ENCODE measurements at regions not wholly inside any gene's neighbourhood (a gene's known extent, or its start where the extent isn't known, plus 50 kb on each side); places are given as distances from the start of the nearest gene placed in this dataset.
A peak's percentile ranks its signal among the peaks of the same experiment; 100 is the strongest.
"Not testable (repeated sequence)": the region's sequence is repeated elsewhere in the genome, so short reads cannot be mapped to it uniquely, and the experiment has no call there.

DNA sequence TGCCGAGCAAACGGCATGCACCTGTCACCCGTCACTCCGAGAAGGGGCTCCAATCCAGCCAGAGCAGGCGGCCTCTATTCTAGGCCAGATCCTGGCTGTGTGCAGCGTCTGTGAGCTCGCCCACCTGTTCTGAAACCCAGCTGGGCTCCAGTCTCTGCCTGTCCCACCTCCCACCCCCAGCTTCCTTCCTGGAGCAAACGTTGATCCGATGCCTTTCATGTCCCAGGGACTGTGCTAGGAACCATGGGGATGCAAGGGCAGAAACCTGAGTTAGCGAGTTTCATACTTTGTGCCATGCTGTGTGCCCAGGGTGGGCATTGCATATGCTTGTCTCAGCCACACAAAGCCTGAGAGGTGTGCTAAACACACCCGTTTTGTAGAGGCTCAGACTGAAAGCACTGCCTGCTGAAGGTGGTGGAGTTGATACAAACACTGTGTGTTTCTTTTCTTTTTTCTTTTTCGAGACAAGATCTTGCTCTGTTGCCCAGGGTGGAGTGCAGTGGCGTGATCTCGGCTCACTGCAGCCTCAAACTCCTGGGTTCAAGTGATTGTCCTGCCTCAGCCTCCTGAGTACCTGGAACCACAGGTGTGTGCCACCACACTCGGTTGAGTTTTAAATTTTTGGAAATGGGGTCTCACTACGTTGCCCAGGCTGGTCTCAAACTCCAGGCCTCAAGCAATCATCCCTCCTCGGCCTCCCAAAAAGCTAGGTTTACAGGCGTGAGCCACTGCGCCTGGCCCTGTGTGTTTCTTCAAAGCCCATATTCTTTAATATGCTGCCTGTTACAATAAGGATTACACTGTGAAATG is 84.1 kb upstream of the MED13L start:
- DNase-seq (ENCODE audit: low read depth), result no peak

DNA sequence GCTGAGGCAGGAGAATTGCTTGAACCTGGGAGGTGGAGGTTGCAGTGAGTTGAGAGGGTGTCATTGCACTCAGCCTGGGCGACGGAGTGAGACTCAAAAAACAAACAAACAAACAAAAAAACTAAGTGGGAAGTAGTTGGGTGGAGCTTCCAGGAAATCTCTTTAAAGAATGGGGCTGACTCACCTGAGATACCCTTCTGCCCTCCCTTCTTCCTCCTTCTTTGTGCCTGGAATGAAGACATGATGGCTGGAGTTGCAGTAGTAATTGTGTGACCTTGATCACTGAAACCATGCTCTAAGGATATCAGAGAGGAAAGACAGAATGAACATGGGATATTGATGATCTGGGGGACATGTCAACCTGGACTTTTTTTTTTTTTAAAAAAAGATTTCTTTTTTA is 87.6 kb upstream of the MED13L start:
- DNase-seq (ENCODE audit: low read depth), result no peak

DNA sequence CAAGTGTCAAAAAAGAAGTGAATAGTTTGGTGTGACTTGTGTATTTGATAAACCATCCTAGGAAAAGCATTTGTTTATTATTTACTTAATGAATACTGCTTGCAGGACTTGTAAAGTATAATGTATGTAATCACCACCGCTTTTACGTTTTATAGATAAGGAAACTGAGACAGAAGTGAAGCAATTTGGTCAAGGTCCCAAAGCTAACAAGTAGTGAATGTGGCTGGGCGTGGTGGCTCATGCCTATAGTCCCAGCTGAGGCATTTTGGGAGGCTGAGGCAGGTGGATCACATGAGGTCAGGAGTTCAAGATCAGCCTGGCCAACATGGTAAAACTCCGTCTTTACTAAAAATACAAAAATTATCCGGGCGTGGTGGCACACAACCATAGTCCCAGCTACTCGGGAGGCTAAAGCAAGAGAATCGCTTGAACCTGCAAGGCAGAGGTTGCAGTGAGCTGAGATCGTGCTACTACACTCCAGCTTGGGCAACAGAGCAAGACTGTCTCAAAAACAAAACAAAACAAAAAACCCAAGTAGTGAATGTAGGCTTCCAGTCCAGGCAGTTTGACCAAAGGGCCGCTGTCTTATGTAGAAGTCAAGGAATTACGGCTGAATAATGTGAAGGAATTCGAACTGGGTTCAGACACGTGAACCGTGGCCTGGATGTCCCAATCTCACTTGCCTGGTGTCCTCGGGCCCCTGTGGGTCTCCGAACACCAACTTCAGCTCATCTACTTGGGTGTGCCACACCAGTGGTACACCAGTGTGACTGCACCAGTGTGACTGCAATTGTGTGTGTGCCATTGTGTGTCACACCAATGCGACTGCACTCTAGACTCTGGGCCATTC is 88.3 kb upstream of the MED13L start:
- no peak for DNase-seq (ENCODE audit: low read depth)

DNA sequence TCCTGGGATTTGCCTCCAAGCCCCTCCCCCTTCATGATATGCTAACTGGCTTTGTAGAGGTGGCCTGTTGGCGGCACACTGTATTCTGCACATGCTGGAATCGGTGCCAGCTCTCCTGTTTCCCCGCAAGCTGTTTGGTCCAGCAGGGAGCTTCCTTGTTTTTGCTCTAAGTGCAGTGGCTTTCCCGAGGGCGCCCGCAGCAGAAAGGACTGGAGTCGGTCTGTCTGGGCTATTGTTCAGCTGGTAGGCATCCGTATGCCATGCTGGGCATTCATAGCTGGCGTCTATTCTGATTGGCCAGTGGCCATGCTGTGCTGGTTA is 88.9 kb upstream of the MED13L start:
- DNase-seq (ENCODE audit: low read depth), result no peak

DNA sequence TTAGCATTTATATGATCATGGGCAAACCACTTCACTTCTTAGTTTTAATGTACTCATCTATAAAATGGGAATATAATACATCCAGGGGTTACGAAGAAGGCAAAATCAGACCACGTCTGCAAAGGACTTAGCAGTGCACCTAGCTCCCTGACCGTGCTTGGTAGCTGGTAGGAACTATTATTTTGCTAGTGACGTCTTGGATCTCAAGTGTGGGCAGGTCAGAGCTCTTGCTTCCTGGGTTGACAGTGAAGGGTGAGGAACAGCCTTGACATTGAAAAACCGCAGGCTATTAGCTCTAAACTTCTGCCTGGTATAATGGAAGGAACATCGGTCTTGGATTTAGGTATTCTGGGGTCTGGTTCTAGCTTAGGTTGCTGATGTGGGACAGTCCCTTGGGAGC is 89.3 kb upstream of the MED13L start:
- DNase-seq (ENCODE audit: low read depth), result no peak

DNA sequence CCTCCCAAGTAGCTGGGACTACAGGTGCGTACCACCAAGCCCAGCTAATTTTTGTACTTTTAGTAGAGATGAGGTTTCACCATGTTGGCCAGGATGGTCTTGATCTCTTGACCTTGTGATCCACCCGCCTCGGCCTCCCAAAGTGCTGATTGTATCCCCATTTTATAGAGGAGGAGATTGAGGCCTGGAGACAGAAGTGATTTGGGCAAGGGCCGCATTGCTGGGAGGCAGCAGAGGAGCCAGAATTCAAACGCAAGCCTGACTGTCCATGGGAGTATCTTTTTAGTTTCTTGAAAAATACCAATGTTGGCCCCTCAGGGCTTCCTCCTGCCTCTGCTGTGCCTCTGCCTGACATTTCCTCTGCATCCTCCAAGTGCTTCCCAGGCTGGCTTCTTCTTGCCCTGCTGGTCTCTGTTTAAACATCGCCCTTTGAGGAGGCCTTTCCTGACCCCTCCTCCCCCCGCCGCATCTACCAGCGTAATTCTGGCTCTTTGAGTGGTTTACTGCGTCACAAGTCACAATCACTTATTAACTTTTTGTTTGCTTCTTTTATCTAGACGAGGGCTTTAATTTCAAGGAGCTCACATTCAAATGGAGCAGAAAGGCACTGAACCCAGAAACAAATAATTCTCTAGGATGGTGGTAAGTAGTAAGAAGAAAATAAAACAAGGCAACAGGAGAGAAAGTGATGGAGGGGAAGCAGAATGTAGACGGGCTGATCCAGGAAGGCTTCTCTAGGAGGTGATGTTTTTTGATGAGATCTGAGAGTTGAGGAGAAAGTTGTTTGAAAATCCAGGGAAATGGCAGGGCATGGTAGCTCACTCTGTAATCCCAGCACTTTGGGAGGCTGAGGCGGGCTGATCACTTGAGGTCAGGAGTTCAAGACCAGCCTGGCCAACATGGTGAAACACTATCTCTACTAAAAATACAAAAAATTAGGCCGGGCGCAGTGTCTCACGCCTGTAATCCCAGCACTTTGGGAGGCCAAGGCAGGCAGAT is 91.0 kb upstream of the MED13L start:
- no peak for DNase-seq (ENCODE audit: low read depth)

DNA sequence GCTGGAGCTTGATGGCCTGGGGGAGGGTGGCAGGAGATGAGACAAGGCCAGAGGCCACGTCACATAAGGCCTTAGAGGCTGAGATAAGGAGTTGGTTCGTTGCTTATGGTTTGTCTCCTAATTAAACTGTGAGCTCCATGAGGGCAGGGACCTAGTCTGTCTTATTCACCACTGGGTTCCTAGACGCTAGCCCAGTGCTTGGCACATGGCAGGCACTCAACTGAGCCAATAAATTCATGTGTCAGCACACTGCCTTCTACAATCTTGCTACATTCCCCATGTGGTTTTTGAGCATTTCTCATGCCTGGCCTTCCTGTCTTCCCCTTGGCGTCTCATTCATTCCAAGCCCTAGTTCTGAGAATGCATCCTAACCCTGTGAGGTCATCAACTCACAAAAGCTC is 92.5 kb upstream of the MED13L start:
- peak; percentile 94 for DNase-seq (ENCODE audit: low read depth)

DNA sequence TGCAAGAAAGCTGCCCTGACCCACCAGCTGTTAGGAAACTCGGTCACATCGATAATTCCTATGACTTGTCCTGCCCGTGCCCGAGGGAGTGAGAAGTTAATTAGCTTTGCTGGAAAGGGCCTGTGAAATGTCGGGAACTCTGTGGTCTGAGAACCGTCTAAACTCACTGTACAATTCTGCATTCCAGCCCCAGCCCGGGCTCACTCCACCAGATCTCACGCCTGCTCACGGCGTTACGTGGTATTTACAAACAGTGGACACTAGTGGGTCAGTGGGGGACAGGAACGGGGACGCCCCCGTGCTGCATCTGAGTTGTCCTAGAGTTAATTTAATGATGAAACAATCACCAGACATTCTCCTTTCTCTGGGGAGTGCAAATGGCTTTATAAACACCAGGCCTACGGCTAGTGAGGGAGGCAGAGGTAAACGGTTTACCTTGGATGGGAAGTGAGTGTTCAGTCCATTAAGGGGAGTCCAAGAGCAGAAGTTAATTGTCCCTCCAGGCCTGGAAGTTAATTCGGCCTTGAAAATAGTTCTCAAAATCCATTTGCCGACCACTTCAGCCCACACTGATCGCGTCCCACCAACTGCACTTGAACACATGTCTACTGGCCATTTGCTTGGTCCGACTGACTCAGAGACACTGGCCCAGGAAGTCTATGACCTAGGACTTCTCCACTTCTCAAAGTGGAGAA is 93.5 kb upstream of the MED13L start:
- peak; percentile 67 for DNase-seq (ENCODE audit: low read depth)

DNA sequence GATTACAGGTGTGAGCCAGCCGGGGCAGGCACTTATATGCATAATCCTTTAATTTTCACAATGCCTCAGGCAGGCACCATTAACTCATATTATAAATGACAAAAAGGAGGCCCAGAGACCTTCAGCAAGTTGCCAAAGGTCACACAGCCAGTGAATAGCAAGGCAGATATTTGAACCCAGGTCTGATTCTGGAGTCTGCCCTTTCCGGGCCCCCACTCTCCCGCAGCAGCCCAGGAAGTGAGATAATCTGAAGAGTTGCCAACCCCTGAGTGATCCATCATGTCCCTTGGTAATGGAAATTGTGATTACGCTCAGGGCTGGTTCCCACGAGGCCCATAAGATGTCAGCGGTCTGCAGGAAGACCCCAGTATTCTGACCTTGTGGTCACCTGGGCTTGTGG is 95.3 kb upstream of the MED13L start:
- no peak for DNase-seq (ENCODE audit: low read depth)

DNA sequence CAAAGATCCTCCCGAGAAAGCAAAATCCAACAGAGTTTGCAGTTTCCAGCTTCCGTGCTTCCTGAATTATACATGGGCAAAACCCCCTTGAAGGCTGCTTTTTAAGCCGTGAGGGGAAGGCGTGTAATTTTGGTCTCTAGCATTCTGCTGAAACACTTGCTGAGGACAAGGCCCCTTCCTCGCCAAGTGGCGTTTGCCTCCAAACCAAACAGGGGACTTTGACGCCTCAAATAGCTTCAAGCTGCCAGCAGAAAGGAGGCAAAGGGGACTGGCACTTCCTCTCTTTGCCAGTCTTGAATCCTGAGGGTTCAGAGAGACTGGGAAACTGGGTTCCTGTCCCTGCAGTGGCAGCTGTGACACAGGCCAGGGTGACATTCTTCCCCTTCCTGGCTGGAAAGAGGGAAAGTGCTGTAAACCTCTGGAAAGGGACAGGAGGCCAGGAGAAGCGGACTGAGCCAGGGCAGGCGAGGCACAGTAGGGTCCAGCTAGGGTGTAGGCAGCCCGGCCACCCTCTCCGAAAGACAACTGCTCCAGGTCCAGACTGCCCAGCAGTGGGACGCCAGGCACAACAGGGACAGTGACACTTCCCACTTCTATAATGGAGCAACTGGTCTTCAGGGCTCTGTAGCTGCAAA is 96.2 kb upstream of the MED13L start:
- no peak for DNase-seq (ENCODE audit: low read depth)

DNA sequence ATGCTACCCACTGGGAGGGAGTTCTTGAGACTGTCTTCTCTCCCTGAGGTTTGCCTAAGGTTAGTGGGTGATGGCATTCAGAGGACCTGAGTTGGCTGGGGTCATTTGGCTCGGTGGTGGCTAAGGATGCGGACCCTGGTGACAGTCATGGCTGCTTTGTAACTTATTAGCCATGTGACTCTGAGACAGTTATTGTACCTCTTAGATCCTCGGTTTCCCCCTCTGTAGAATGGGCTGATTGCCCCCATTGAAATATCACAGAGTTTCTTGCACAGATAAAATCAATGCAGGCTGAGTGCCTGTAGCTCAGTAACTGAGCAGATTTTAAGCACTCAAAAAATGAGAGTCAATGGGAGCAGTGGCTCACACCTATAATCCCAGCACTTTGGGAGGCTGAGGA is 96.7 kb upstream of the MED13L start:
- no peak for DNase-seq (ENCODE audit: low read depth)

DNA sequence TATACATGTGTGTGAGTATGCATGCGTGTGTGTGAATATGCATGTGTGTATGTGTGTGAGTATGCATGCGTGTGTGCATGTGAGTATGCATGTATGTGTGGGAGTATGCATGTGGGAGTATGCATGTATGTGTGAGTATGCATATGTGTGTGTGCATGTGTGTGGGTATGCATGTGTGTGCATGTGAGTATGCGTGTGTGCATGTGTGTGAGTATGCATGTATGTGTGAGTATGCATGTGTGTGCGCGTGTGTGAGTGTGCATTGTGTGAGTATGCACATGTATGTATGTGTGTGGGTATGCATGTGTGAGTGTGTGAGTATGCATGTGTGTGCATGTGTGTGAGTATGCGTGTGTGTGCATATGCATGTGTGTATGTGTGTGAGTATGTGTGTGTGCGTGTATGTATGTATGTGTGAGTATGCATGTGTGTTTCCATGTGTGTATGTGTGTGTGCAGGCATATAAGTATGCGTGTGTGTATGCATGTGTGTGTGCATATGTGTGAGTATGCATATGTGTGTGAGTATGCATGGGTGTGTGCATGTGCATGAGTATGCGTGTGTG is 97.9 kb upstream of the MED13L start:
- DNase-seq (ENCODE audit: low read depth), result no peak

DNA sequence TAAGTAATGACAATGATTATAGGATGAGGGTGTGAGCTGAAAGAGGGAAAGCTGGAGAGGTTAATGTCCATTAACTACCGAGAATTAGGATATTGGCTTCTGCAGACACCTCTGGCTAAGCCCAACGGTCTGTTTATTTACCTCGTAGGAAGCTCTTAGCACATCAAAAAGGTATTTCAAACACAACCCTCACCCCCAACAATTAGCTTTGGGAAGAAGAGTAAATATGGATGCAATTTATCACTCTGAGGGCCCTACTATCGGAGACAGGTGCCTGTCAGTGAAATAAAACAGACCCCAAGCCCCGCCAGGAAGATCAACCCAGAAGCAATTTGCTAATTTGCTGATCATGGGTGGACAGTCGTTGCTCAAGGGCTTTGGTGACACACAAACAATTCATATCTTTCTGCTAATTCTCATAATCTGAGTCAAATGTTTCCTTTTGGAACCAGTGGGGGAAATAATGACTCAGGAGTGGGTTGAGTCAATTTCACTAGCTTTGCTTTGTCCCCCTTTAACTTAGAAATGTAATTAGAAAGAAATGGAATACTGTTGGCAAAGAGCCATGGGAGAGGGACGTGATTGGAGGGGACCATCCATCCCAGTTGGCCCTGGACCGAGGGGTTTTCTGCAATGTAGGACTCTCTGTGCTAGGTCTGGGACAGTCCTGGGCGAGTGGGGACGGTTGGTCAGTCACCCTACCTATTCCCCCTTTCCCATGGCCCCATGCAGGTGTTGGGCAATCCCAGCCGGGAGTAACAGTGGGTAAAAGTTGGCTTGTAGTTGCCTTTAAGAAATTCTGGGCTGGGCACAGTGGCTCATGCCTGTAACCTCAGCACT is 99.1 kb upstream of the MED13L start:
- DNase-seq (ENCODE audit: low read depth), result peak; percentile 79

DNA sequence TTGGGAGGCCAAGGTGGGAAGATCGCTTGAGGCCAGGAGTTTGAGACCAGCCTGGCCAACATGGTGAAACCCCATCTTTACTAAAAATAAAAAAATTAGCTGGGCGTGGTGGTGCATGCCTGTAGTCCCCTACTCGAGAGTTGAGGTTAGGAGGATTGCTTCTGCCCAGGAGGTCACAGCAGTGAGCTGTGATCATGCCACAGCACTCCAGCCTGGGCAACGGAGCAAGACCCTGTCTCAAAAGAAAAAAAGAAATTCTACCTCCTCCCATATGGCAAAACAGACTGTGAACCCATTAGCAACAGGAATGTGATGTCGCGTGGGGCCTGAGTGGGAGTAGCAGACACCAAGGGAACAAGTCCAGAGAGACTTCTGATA is 99.7 kb upstream of the MED13L start:
- DNase-seq (ENCODE audit: low read depth), result not testable (repeated sequence)

DNA sequence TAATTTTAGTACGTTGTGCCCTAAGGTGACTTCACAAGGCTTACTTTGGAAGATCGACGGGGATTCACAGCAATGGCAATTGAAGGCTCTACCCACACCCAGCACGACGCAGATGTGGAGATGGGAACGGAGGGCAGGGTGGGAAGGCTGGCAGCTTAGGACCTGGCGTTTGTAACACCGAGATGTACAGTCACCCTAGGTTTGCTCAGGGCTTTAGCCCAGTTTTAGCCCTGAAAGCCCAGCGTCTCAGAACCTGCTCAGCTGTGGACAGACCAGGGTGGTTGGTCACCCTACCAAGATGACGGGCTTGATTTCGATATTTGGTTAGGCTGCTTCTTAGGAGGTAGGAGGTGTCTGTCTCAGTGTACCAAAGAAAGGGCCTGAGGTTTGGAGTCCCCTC is 100.5 kb upstream of the MED13L start:
- DNase-seq (ENCODE audit: low read depth), result no peak

DNA sequence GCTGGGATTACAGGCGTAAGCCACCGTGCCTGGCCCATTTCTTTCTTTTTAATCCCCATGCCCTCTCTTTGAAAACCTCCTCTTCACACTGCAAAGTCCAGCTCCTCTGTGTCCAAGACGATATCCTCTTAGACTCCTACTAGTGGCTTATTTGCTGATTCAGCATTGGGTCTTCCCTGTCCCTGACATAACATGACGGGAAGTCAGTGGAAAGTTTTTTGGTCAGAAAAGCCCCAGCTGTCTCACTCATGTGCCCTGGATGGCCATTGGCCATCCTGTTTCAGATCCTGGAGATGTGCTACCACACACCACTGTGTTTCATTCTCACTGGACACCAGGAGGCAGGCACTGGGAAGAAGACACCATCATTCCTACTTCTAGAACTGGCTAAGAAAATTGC is 102.6 kb upstream of the MED13L start:
- no peak for DNase-seq (ENCODE audit: low read depth)

DNA sequence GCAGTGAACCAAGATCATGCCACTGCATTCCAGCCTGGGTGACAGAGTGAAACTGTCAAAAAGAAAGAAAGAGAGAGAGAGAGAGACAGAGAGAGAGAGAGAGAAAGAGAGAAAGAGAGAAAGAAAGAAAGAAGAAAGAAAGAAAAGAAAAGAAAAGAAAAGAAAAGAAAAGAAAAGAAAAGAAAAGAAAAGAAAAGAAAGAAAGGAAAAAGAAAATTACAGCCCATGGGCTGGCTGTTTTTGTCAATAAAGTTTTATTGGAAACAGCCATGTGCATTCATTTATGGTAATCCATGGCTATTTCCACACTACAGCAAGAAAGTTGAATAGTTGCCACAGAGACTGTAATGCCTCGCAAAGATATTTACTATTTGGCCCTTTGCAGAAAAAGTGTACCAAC is 103.2 kb upstream of the MED13L start:
- not testable (repeated sequence) for DNase-seq (ENCODE audit: low read depth)

DNA sequence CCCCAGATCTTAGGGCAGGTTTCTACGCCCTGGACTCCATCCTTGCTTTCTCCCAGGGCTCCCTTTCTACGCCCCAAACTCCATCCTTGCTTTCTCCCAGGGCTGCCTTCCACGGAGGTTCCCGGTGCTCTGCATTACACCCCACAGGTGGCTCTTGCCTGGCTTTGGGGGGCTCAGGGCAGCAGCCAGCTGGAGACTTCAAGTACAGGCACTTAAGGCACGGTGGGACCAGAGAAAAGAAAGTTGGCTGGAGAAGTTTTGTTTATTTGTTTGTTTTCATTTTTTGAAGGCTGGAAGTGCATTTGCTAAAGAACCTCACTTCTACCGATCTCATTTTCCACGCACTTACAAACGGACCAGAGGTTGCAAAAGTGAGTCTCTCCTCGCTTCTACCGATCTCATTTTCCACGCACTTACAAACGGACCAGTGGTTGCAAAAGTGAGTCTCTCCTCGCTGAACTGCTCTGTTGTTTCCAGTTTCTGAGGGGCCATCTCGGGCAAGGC is 103.8 kb upstream of the MED13L start:
- DNase-seq (ENCODE audit: low read depth), result no peak

DNA sequence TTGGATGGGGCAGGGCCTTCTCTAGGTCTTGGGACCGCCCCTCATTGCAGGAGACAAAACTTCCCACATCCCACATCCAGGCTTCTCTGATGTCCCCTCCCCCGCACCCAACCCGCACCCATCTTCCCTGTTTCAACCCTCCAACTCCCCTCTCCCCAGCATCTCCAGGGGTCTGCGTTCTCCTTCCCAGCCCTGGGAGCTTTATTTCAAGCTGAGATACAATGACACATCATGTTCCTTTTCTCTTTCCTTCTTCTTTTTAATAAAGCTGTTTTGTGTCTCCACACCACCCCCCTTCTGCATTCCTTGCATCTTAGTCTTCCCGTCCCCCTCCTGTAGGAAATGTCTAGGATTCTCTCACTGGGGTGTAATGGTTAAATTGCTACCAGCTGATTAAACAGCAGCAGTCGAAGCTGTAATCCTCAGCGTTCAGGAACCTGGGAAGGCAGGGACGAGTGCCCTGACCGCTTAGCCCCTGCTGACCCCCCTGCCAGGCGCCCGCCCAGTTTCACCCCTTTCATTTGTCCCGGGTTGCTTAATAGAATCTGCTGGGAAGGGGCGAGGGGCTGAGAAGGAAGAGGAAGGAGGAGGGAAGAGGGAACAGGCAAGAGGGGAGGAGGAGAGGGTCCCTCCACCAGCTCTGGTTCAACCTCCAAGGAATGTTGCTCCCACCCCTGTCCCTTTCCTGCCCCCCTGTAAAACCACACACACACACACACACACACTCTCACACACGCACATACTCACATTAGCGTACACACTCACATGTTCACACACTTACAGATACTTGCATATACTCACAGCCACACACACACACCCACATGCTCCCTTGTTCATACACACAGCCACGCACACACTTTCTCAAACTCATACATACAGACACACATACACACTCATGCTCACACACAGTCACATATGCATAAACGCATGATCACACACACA is 104.5 kb upstream of the MED13L start:
- DNase-seq (ENCODE audit: low read depth), result peak; percentile 95

Measured in amniotic epithelial cell (primary cell).